ENCODE measurements at regions not wholly inside any gene's neighbourhood (a gene's known extent, or its start where the extent isn't known, plus 50 kb on each side); places are given as distances from the start of the nearest gene placed in this dataset.
A peak's percentile ranks its signal among the peaks of the same experiment; 100 is the strongest.
"Not testable (repeated sequence)": the region's sequence is repeated elsewhere in the genome, so short reads cannot be mapped to it uniquely, and the experiment has no call there.

- not testable (repeated sequence) for DNase-seq (ENCODE audit: low read depth)
These were observed 94.3 kb downstream of the KCNJ12 start for GRCh38 chr17:21470422-21470821.

- DNase-seq (ENCODE audit: low read depth), result no peak
These were observed 94.7 kb downstream of the KCNJ12 start for GRCh38 chr17:21470861-21471260.

GRCh38 chr17:21474815-21475214 is 98.7 kb downstream of the KCNJ12 start:
- DNase-seq (ENCODE audit: low read depth), result no peak

- no peak for DNase-seq (ENCODE audit: low read depth)
These were observed 99.4 kb downstream of the KCNJ12 start for GRCh38 chr17:21475571-21475970.

GRCh38 chr17:21476867-21477266 is 100.7 kb downstream of the KCNJ12 start:
- DNase-seq (ENCODE audit: low read depth), result no peak

- no peak for DNase-seq (ENCODE audit: low read depth)
These were observed 106.2 kb downstream of the KCNJ12 start for GRCh38 chr17:21482189-21482865.

- DNase-seq (ENCODE audit: low read depth), result not testable (repeated sequence)
These were observed 111.9 kb downstream of the KCNJ12 start for GRCh38 chr17:21488043-21488442.

- DNase-seq (ENCODE audit: low read depth), result no peak
These were observed 117.8 kb downstream of the KCNJ12 start for GRCh38 chr17:21493993-21494392.

- DNase-seq (ENCODE audit: low read depth), result no peak
These were observed 119.1 kb downstream of the KCNJ12 start for GRCh38 chr17:21495281-21495680.

GRCh38 chr17:21500064-21500463 is 123.9 kb downstream of the KCNJ12 start:
- DNase-seq (ENCODE audit: low read depth), result no peak

GRCh38 chr17:21501927-21502700 is 126.0 kb downstream of the KCNJ12 start:
- not testable (repeated sequence) for DNase-seq (ENCODE audit: low read depth)

GRCh38 chr17:21505819-21506815 is 130.0 kb downstream of the KCNJ12 start:
- no peak for DNase-seq (ENCODE audit: low read depth)

GRCh38 chr17:21507806-21508205 is 131.6 kb downstream of the KCNJ12 start:
- not testable (repeated sequence) for DNase-seq (ENCODE audit: low read depth)

GRCh38 chr17:21508211-21508610 is 132.1 kb downstream of the KCNJ12 start:
- no peak for DNase-seq (ENCODE audit: low read depth)

GRCh38 chr17:21509356-21509755 is 133.2 kb downstream of the KCNJ12 start:
- not testable (repeated sequence) for DNase-seq (ENCODE audit: low read depth)

GRCh38 chr17:21510686-21511362 is 134.7 kb downstream of the KCNJ12 start:
- DNase-seq (ENCODE audit: low read depth), result no peak

GRCh38 chr17:21511363-21512195 is 135.4 kb downstream of the KCNJ12 start:
- DNase-seq (ENCODE audit: low read depth), result peak; percentile 60

GRCh38 chr17:21512307-21513011 is 136.3 kb downstream of the KCNJ12 start:
- DNase-seq (ENCODE audit: low read depth), result no peak

GRCh38 chr17:21513012-21513570 is 136.9 kb downstream of the KCNJ12 start:
- peak; percentile 43 for DNase-seq (ENCODE audit: low read depth)

- not testable (repeated sequence) for DNase-seq (ENCODE audit: low read depth)
These were observed 138.4 kb downstream of the KCNJ12 start for GRCh38 chr17:21514567-21514966.
